HG02981 (cell line): ENCODE measurements at regions not wholly inside any gene's neighbourhood (a gene's known extent, or its start where the extent isn't known, plus 50 kb on each side); places are given as distances from the start of the nearest gene placed in this dataset.
A peak's percentile ranks its signal among the peaks of the same experiment; 100 is the strongest.

Experiments
- ATAC-seq: cut with Tn5 transposase; IDR thresholded peaks from one replicate; pipeline ENCODE4 v1.9.1; 2021; ENCODE audit warnings: mild to moderate bottlenecking, moderate library complexity; ENCODE audit not compliant: unreplicated experiment

GRCh38 chr13:97057176-97057575 is 62.9 kb upstream of the OXGR1 start:
- ATAC-seq: no peak

- ATAC-seq: no peak
Observed at GRCh38 chr13:97058391-97058790, 64.1 kb upstream of the OXGR1 start.

GRCh38 chr13:97058926-97059325 is 64.7 kb upstream of the OXGR1 start:
- no peak for ATAC-seq

- no peak for ATAC-seq
Observed at GRCh38 chr13:97067017-97067895, 73.0 kb upstream of the OXGR1 start.

DNA sequence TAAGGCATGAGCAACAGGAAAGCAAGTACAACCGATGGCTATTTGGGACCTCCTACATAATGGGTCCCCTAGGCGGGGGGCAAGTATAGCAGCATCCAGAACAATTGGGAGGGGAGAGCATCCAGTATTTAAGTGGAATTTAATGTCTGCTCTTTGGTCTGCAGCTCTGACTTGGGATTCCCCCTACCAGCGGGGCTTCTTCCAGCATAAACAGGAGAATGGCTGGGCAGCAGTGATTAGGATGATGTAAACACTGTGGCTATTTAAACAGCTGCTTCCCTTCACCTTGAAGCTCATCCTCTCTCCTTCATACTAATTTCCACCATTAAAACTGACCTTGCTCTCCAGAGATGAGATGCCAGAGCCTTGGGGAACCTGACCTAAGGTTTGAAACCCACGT is 73.9 kb upstream of the OXGR1 start:
- ATAC-seq: no peak

GRCh38 chr13:97069050-97069815 is 75.0 kb upstream of the OXGR1 start:
- no peak for ATAC-seq

DNA sequence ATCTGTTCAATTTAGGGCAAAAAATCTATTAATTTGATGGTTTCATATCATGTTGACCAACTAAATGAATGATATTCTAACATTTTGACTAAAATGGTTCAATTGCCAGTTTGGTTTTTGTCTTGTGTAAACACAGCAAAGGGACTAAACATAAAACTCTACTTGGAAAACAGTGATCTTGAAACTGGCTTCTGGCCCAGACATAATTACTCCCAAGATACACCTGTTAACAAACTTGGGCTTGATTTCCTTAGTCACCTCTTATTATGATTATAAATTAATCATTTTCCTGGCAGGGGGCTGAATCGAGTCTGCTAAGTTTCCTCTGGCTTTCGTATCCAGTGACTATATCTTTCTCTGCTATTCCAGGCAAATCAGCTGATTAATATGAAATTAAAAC is 78.0 kb upstream of the OXGR1 start:
- ATAC-seq: no peak

- no peak for ATAC-seq
Observed at GRCh38 chr13:97074618-97075017, 80.3 kb upstream of the OXGR1 start.

GRCh38 chr13:97076898-97077297 is 82.6 kb upstream of the OXGR1 start:
- ATAC-seq: no peak

DNA sequence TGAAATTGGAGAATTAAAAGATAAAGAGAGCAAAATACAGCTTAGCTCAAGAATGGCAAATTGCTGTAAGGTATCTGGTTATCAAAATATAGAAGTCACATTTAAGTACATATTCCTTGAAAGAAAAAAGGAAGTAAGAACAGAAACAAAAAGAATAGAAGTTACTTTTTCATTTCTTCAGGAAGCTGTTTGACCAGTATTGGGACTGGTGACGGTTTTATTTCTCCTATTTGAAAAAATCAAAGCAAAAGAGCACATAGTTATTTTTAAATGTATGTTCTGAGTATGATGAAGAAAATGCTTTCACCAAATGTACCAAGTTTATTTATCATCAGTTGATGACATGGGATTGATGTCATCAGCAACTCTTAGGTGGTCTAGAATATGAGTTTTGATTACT is 83.1 kb upstream of the OXGR1 start:
- ATAC-seq: no peak

- no peak for ATAC-seq
Observed at GRCh38 chr13:97079726-97080125, 85.5 kb upstream of the OXGR1 start.

- no peak for ATAC-seq
Observed at GRCh38 chr13:97082461-97083207, 88.4 kb upstream of the OXGR1 start.

DNA sequence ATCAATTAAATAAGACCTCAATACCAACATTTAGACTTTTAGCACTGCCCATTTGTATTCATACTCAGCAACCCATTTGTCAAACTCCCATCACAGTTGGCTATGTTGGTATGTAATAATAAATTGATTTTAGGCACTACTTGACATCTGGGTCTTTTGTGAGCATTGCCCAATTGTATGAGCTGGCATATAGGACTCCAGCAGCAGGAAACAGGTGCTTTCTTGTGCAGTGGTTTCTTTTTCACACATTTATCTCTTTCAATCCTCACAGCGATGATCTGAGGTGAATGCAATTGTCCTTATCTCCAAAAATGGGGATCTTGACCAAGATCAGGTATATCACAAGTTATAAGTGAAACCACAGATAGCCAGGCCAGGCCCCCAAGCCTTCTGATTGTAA is 96.9 kb upstream of the OXGR1 start:
- no peak for ATAC-seq

DNA sequence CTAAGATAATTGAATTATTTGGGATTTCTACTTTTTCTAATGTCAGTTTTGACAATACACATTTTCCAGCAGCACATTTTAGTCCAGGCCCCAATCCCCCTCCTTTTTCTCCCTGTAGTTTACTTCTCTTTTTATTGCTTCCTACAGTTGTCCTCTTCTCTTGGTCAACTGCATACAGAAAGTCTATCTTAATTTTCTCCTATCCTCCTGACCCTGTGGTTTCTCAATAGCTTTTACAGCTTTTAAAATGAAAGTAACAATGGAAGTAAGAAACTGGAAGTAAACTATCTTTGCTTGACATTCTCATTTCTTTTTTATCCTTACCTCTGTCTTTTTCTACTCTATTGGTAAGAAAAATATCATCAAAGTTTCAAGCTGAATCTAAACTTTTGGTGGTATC is 106.5 kb upstream of the OXGR1 start:
- no peak for ATAC-seq

GRCh38 chr13:97101912-97102708 is 107.8 kb upstream of the OXGR1 start:
- no peak for ATAC-seq

DNA sequence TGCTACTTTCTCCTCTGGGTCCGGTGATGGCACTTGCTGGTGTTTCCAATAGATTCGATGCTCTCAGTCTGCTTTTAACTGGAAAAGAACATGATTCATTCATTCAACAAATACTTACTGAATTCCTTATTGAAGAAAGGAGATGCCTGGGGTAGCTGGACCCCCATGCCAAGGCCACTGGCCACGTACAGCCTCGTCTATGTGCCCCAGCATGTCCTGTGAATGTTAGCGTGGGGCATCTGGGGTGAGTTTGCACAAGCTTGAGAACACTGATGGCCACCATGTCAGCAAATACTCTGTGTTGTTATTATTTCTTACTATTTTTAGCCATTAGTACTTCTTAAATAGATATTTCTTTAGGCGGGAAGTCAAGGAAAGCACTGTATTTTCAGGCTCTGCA is 112.0 kb upstream of the OXGR1 start:
- no peak for ATAC-seq

DNA sequence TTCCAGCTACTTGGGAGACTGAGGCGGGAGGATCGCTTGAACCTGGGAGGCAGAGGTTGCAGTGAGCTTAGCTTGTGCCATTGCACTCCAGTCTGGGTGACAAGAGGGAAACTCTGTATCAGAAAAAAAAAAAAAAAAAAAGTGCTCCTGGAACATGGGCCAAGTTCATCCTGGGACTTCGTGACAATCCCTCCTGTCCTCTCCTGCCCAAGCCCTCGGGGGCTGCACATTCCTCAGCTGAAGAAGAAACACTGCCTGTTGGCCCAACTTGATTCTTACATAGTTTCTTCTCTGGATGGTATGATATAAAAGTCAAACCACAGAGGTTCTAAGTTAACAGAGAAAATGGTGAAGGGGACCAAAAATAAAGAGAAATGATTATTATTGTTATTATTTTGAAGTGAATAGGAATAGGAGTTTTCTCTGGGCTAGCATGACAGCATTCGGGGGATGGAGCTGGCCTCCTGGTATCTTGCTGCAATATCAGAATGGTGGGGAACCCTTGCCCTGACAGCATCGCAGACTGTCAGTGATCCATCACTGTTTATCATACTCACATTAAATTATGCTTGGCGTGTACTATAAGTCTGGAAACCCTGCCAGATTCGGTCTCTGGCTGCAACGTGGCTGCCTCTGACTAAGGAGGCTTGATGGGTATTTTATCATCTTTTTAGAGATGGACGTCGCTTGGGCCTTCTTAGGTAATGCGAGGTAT is 113.7 kb upstream of the OXGR1 start:
- no peak for ATAC-seq

DNA sequence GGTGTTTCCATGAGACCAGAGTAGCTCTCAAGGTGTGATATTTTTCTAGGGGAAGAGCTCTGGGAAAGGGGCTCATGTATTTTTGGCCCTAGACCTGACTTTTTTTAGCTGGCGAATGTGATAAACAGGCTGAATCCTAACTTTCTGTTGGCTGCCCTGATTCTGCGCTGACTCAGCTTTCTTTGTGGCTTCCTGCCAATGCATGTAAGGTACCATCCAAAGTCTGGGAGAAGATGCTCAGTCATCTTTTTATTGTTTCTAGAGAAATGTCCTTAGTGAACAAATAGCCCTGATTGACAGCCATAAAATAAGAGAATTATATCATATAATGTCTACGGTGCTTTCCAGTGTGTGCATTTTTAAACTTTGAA is 113.6 kb upstream of the MBNL2 start:
- no peak for ATAC-seq

GRCh38 chr13:97109256-97109655 is 112.9 kb upstream of the MBNL2 start:
- no peak for ATAC-seq

DNA sequence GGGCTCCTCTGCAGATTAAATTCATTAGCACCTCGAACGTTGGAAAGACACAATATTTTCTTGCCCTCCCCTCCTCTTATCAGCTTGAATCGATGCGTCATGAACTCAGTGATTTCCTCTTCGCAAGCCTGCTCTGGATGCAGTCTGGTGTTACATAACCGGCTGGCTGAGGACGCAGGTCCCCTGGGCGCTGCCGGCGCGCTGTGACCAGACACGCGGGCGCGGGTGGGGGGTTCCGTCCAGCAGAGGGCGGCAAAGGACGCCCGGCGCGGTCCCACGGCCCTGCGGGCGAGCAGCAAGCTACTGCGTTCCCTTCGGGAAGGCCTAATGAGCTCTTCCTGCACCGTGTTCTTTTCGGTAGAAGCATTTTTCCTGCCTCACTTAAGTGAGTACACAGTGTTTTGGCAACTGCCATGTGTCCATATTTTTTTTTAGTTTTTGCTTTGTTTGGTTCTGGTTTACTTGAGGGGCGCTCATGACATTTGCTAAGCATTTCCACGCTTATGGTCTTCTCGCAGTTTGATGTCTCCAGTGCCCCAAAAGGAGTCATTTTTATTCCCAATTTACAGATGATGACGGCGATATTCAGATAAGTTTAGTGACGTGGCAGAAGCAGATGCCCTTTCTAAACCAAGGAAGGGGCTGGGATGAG is 112.2 kb upstream of the MBNL2 start:
- peak; percentile 94 for ATAC-seq
